ENCODE measurements at regions not wholly inside any gene's neighbourhood (a gene's known extent, or its start where the extent isn't known, plus 50 kb on each side); places are given as distances from the start of the nearest gene placed in this dataset.

GRCh38 chr1:182293119-182293589 is 98.4 kb downstream of the GLUL start:
- DNase-seq (ENCODE audit: low read depth in 3 of 3): no peak

GRCh38 chr1:182292193-182292741 is 99.3 kb downstream of the GLUL start:
- DNase-seq (ENCODE audit: low read depth in 3 of 3): no peak

GRCh38 chr1:182291584-182292192 is 99.9 kb downstream of the GLUL start:
- no peak for DNase-seq (ENCODE audit: low read depth in 3 of 3)

GRCh38 chr1:182288749-182289604 is 102.6 kb downstream of the GLUL start:
- DNase-seq (ENCODE audit: low read depth in 3 of 3): no peak

GRCh38 chr1:182286761-182287160 is 104.8 kb downstream of the GLUL start:
- no peak for DNase-seq (ENCODE audit: low read depth in 3 of 3)

GRCh38 chr1:182283746-182284544 is 107.6 kb downstream of the GLUL start:
- no peak for DNase-seq (ENCODE audit: low read depth in 3 of 3)

GRCh38 chr1:182281541-182281940 is 110.0 kb downstream of the GLUL start:
- no peak for DNase-seq (ENCODE audit: low read depth in 3 of 3)

- no peak for DNase-seq (ENCODE audit: low read depth in 3 of 3)
These were observed 111.1 kb downstream of the GLUL start for GRCh38 chr1:182280504-182280900.

- DNase-seq (ENCODE audit: low read depth in 3 of 3): no peak
These were observed 111.7 kb downstream of the GLUL start for GRCh38 chr1:182279724-182280503.

GRCh38 chr1:182279302-182279701 is 112.3 kb downstream of the GLUL start:
- DNase-seq (ENCODE audit: low read depth in 3 of 3): no peak

GRCh38 chr1:182278144-182279054 is 113.2 kb downstream of the GLUL start:
- no peak for DNase-seq (ENCODE audit: low read depth in 3 of 3)

- no peak for DNase-seq (ENCODE audit: low read depth in 3 of 3)
These were observed 116.3 kb downstream of the GLUL start for GRCh38 chr1:182275271-182275670.

- DNase-seq (ENCODE audit: low read depth in 3 of 3): no peak
These were observed 117.0 kb downstream of the GLUL start for GRCh38 chr1:182274618-182275017.

GRCh38 chr1:182270731-182271130 is 120.9 kb downstream of the GLUL start:
- no peak for DNase-seq (ENCODE audit: low read depth in 3 of 3)

GRCh38 chr1:182269097-182269496 is 122.5 kb downstream of the GLUL start:
- DNase-seq (ENCODE audit: low read depth in 3 of 3): no peak

- DNase-seq (ENCODE audit: low read depth in 3 of 3): no peak
These were observed 122.9 kb downstream of the GLUL start for GRCh38 chr1:182268669-182269068.

- no peak for DNase-seq (ENCODE audit: low read depth in 3 of 3)
These were observed 127.4 kb downstream of the GLUL start for GRCh38 chr1:182264185-182264584.

GRCh38 chr1:182263706-182264105 is 127.9 kb downstream of the GLUL start:
- DNase-seq (ENCODE audit: low read depth in 3 of 3): no peak

GRCh38 chr1:182262425-182262824 is 129.2 kb downstream of the GLUL start:
- DNase-seq (ENCODE audit: low read depth in 3 of 3): no peak

GRCh38 chr1:182261655-182262054 is 129.9 kb downstream of the GLUL start:
- no peak for DNase-seq (ENCODE audit: low read depth in 3 of 3)

All from stimulated activated CD4-positive, alpha-beta T cell treated with anti-CD3 and anti-CD28 coated beads, TNF-alpha, amount 100 ng/mL, for 24 hours (primary cell).